ENCODE measurements at regions not wholly inside any gene's neighbourhood (a gene's known extent, or its start where the extent isn't known, plus 50 kb on each side); places are given as distances from the start of the nearest gene placed in this dataset.

DNA sequence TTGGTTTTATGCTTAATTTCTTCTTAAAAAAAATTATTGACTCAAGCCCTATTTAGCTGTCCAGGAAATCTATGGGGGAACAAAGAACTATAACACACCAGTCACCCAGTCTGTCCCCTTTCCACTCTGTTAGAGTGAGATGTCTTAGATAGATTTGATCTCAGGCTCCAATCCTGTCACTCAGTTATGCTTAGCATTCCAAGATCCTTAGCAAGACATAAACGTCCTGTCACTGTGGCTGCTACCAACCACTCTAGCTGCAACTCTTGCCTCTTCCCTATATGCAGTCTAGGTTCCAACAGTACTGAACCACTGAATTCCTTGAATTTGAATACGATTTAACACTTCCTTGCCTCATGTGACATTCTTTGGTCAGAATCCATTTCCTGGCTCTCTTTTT lies 241.9 kb upstream of the NWD2 start:
- Histone ChIP-seq H3K36me3 (ENCODE audit: insufficient read depth, low read length) (no peaks in the 10 kb centered on the region), H3K27ac (ENCODE audit: low read length) (no peak overlapping the region), H2AFZ (ENCODE audit: low read depth, low read length) (no peak overlapping the region), H3K27me3 (ENCODE audit: insufficient read depth, low read depth, low read length) (no peaks in the 10 kb centered on the region), H3K4me2 (ENCODE audit: low read length) (no peak overlapping the region), H3K4me3 (ENCODE audit: low read length) (no peak overlapping the region), H3F3A (ENCODE audit: insufficient read depth, low read length, poor library complexity, severe bottlenecking) (no peaks in the 10 kb centered on the region), H4K20me1 (ENCODE audit: insufficient read depth) (no peaks in the 10 kb centered on the region), H3K79me2 (replicated peaks; ENCODE audit: insufficient read depth, low read length) (no peaks in the 10 kb centered on the region), H3K9me3 (ENCODE audit: low read length) (no peaks in the 10 kb centered on the region), H3K9ac (ENCODE audit: low read length) (no peak overlapping the region), H3K9me2 (ENCODE audit: insufficient read depth, low read length) (no peaks in the 10 kb centered on the region)
- no peak for TF ChIP-seq EZH2 (IDR thresholded peaks at IDR 0.05; ENCODE audit: borderline replicate concordance, insufficient read depth, low read length, poor library complexity, severe bottlenecking)
- no peak for TF ChIP-seq MXI1 (conservative IDR thresholded peaks at IDR 0.05; ENCODE audit: poor library complexity, severe bottlenecking)
- TF ChIP-seq POLR2AphosphoS5 (IDR thresholded peaks at IDR 0.05), result no peak
- TF ChIP-seq SMC3 (conservative IDR thresholded peaks at IDR 0.05; ENCODE audit: poor library complexity), result no peak
- no peak for TF ChIP-seq RAD21 (conservative IDR thresholded peaks at IDR 0.05)
- TF ChIP-seq EP300 (conservative IDR thresholded peaks at IDR 0.05; ENCODE audit: poor library complexity, severe bottlenecking), result peak; percentile 16
- TF ChIP-seq, protein P1, sequence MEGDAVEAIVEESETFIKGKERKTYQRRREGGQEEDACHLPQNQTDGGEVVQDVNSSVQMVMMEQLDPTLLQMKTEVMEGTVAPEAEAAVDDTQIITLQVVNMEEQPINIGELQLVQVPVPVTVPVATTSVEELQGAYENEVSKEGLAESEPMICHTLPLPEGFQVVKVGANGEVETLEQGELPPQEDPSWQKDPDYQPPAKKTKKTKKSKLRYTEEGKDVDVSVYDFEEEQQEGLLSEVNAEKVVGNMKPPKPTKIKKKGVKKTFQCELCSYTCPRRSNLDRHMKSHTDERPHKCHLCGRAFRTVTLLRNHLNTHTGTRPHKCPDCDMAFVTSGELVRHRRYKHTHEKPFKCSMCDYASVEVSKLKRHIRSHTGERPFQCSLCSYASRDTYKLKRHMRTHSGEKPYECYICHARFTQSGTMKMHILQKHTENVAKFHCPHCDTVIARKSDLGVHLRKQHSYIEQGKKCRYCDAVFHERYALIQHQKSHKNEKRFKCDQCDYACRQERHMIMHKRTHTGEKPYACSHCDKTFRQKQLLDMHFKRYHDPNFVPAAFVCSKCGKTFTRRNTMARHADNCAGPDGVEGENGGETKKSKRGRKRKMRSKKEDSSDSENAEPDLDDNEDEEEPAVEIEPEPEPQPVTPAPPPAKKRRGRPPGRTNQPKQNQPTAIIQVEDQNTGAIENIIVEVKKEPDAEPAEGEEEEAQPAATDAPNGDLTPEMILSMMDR (IDR thresholded peaks at IDR 0.05; ENCODE audit: poor library complexity, severe bottlenecking), result no peak
- TF ChIP-seq TAF1 (IDR thresholded peaks at IDR 0.05; ENCODE audit: low read depth), result no peak

GRCh38 chr4:37008199-37008598 lies 236.3 kb upstream of the NWD2 start:
- H3K27ac ChIP-seq (ENCODE audit: low read length), result no peak overlapping the region
- H3K4me3 ChIP-seq (ENCODE audit: low read length), result no peak overlapping the region
- no peak overlapping the region for H2AFZ ChIP-seq (ENCODE audit: low read depth, low read length)

More at GRCh38 chr4:37008199-37008598, 236.3 kb upstream of the NWD2 start:
- Histone ChIP-seq H3K4me2 (ENCODE audit: low read length) (no peak overlapping the region), H3F3A (ENCODE audit: insufficient read depth, low read length, poor library complexity, severe bottlenecking) (no peaks in the 10 kb centered on the region), H3K9me3 (ENCODE audit: low read length) (no peaks in the 10 kb centered on the region), H3K36me3 (ENCODE audit: insufficient read depth, low read length) (no peaks in the 10 kb centered on the region), H3K9me2 (ENCODE audit: insufficient read depth, low read length) (no peaks in the 10 kb centered on the region), H3K79me2 (replicated peaks; ENCODE audit: insufficient read depth, low read length) (no peaks in the 10 kb centered on the region), H3K27me3 (ENCODE audit: insufficient read depth, low read depth, low read length) (no peaks in the 10 kb centered on the region), H4K20me1 (ENCODE audit: insufficient read depth) (no peaks in the 10 kb centered on the region), H3K9ac (ENCODE audit: low read length) (no peak overlapping the region)
- TF ChIP-seq EZH2 (IDR thresholded peaks at IDR 0.05; ENCODE audit: borderline replicate concordance, insufficient read depth, low read length, poor library complexity, severe bottlenecking) (no peak), MXI1 (conservative IDR thresholded peaks at IDR 0.05; ENCODE audit: poor library complexity, severe bottlenecking) (no peak), TAF1 (IDR thresholded peaks at IDR 0.05; ENCODE audit: low read depth) (no peak), EP300 (conservative IDR thresholded peaks at IDR 0.05; ENCODE audit: poor library complexity, severe bottlenecking) (no peak), POLR2AphosphoS5 (IDR thresholded peaks at IDR 0.05) (no peak), RAD21 (conservative IDR thresholded peaks at IDR 0.05) (no peak), REST (IDR thresholded peaks at IDR 0.05; ENCODE audit: borderline replicate concordance) (no peak)
- TF ChIP-seq, protein P1 (IDR thresholded peaks at IDR 0.05; ENCODE audit: poor library complexity, severe bottlenecking), result no peak

All from neural cell (in vitro differentiated cells).